ENCODE measurements at regions not wholly inside any gene's neighbourhood (a gene's known extent, or its start where the extent isn't known, plus 50 kb on each side); places are given as distances from the start of the nearest gene placed in this dataset.

DNA sequence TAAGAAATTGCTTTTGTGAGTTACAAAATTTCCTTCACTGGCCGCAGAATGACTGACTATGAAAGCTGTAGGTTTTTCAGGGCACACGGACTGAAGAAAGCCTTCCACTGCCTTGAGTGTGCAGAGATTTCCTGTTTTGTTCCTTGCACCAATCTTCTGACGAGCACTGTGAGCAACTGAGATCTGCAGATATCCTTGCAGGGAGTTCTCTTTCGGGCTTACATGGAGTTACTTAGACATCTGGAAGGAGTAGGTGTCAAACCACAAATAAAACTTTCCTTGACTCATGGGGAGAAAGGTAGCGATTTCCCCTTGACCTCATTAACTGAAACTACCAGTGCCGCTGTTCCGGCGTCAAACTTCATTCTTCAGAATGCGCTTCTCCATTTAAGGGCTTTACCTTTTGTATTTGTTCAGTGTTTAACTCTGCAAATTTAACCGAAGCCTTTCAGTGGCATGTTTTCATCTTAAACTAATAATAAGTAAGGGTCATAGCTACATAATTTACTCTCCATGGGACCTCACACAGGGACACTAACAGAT, 1175.3 kb downstream of the GATA3 start:
- Histone ChIP-seq H2AFZ (replicated peaks; ENCODE audit: low read length, poor library complexity) (no peak overlapping the region), H4K91ac (ENCODE audit: insufficient read depth, low read depth, low read length) (no peak overlapping the region), H3K18ac (ENCODE audit: low read depth, low read length) (no peak overlapping the region), H3K4ac (ENCODE audit: low read depth, low read length) (no peak overlapping the region), H3K9me1 (ENCODE audit: insufficient read depth, low read length) (no peaks in the 10 kb centered on the region), H3K4me1 (ENCODE audit: control insufficient read depth, insufficient read depth, low read length) (no peaks in the 10 kb centered on the region), H2BK15ac (ENCODE audit: low read depth, low read length) (no peak overlapping the region), H3K56ac (ENCODE audit: extremely low read depth, insufficient read depth, low read length) (no peak overlapping the region), H2BK5ac (ENCODE audit: low read depth, low read length, poor library complexity, severe bottlenecking) (no peak overlapping the region), H3K79me1 (ENCODE audit: low read depth in 1 of 2, low read length in 2 of 2) (no peaks in the 10 kb centered on the region), H3K23ac (ENCODE audit: low read depth, low read length) (no peak overlapping the region), H3K14ac (replicated peaks; ENCODE audit: low read depth, low read length) (no peak overlapping the region), H3K4me2 (ENCODE audit: low read depth, low read length) (no peak overlapping the region), H3K9ac (ENCODE audit: low read depth, low read length) (no peak overlapping the region), H3K9me3 (ENCODE audit: control insufficient read depth, insufficient read depth, low read length) (0 out of 2 replicates have a peak, but pooled peaks cover 2% of the 10 kb centered on the region), H2BK120ac (ENCODE audit: low read depth, low read length) (no peak overlapping the region), H3K27me3 (ENCODE audit: control insufficient read depth, insufficient read depth, low read length) (no peaks in the 10 kb centered on the region; the same call in 1 of the 2 replicates), H2AK5ac (ENCODE audit: low read depth, low read length) (no peak overlapping the region), H4K8ac (ENCODE audit: low read depth in 2 of 2, low read length in 2 of 2) (no peak overlapping the region), H3K4me3 (ENCODE audit: insufficient read depth, low read depth, low read length) (no peak overlapping the region), H2BK20ac (ENCODE audit: low read depth, low read length) (no peak overlapping the region), H4K20me1 (ENCODE audit: insufficient read depth, low read length) (no peaks in the 10 kb centered on the region), H3K27ac (ENCODE audit: insufficient read depth, low read length) (no peak overlapping the region), H3K36me3 (ENCODE audit: control insufficient read depth, insufficient read depth, low read length) (no peaks in the 10 kb centered on the region), H2AK9ac (replicated peaks; ENCODE audit: low read depth, low read length, poor library complexity) (no peak overlapping the region), H4K5ac (ENCODE audit: low read depth, low read length) (no peak overlapping the region)
- intact Hi-C loops (cut with micrococcal nuclease) (no loop called here), dilution Hi-C loops (cut with HindIII; ENCODE audit: low sequenced_read_pairs, unreplicated experiment) (no loop called here), in situ Hi-C loops (cut with MboI; ENCODE audit: low sequenced_read_pairs) (no loop called here)
- DNase-seq = no peak
- POLR2A ChIA-PET (ENCODE audit: unreplicated experiment) = no interaction called here
- TF ChIP-seq BHLHE40 (IDR thresholded peaks at IDR 0.05; ENCODE audit: low read depth, low read length) (no peak), MXI1 (IDR thresholded peaks at IDR 0.05; ENCODE audit: borderline replicate concordance, low read depth, low read length) (no peak), RFX5 (IDR thresholded peaks at IDR 0.05; ENCODE audit: low read depth, low read length) (no peak), POLR2A (IDR thresholded peaks at IDR 0.05; ENCODE audit: low read depth, low read length) (no peak), NFE2L2 (IDR thresholded peaks at IDR 0.05; ENCODE audit: low read depth, low read length) (no peak), SMC3 (IDR thresholded peaks at IDR 0.05; ENCODE audit: low read depth, low read length) (no peak), MAZ (IDR thresholded peaks at IDR 0.05; ENCODE audit: borderline replicate concordance, low read depth, low read length) (no peak), CEBPB (IDR thresholded peaks at IDR 0.05; ENCODE audit: low read depth, low read length) (no peak), CHD1 (IDR thresholded peaks at IDR 0.05; ENCODE audit: low read depth, low read length) (no peak), RAD21 (IDR thresholded peaks at IDR 0.05; ENCODE audit: low read length) (no peak), ELK1 (IDR thresholded peaks at IDR 0.05; ENCODE audit: borderline replicate concordance, low read depth, low read length) (no peak)
- WGBS, 2 experiments (ENCODE audit: extremely low coverage in 2 of 2, insufficient read length in 1 of 2) = no CpG with 5 or more reads among the region's 10 CpGs
- no peak for ATAC-seq (ENCODE audit: low read depth)
- BruUV-seq (replicated peaks) = no TSS peak
- CTCF ChIA-PET = no interaction called here

All from IMR-90 (cell line).